Esophagus squamous epithelium (tissue), 4 donors: ENCODE measurements at regions not wholly inside any gene's neighbourhood (a gene's known extent, or its start where the extent isn't known, plus 50 kb on each side); places are given as distances from the start of the nearest gene placed in this dataset.
A peak's percentile ranks its signal among the peaks of the same experiment; 100 is the strongest.

ENCODE experiments used
- POLR2A ChIP-seq, 4 donors: fragments of 450-650 bp; IDR thresholded peaks; one replicate each; pipeline ENCODE4 v1.6.1; 2017; ENCODE audit warnings: antibody characterized with exemption in 4 of 4, mild to moderate bottlenecking in 4 of 4, moderate library complexity in 3 of 4
- TF ChIP-seq, protein P1 (sequence below), 6 experiments: fragments of 450-650 bp in 4 of 6; fragments of 200-600 bp in 2 of 6; sonication (generic) in 2 of 6; IDR thresholded peaks; one replicate each; pipeline ENCODE4 v1.5.1; 2016 to 2019; ENCODE audit warnings: antibody characterized with exemption in 6 of 6, mild to moderate bottlenecking in 4 of 6, moderate library complexity in 4 of 6

GRCh38 chr21:16851054-16851453, 661.8 kb upstream of the CXADR start:
- no peak for TF ChIP-seq POLR2A (IDR thresholded peaks at IDR 0.05)
- TF ChIP-seq, protein P1, sequence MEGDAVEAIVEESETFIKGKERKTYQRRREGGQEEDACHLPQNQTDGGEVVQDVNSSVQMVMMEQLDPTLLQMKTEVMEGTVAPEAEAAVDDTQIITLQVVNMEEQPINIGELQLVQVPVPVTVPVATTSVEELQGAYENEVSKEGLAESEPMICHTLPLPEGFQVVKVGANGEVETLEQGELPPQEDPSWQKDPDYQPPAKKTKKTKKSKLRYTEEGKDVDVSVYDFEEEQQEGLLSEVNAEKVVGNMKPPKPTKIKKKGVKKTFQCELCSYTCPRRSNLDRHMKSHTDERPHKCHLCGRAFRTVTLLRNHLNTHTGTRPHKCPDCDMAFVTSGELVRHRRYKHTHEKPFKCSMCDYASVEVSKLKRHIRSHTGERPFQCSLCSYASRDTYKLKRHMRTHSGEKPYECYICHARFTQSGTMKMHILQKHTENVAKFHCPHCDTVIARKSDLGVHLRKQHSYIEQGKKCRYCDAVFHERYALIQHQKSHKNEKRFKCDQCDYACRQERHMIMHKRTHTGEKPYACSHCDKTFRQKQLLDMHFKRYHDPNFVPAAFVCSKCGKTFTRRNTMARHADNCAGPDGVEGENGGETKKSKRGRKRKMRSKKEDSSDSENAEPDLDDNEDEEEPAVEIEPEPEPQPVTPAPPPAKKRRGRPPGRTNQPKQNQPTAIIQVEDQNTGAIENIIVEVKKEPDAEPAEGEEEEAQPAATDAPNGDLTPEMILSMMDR (IDR thresholded peaks at IDR 0.05) = peak in 2 of 6 experiments; percentile 4 to 10
